Peyer's patch (tissue), 4 donors: ENCODE measurements at regions not wholly inside any gene's neighbourhood (a gene's known extent, or its start where the extent isn't known, plus 50 kb on each side); places are given as distances from the start of the nearest gene placed in this dataset.
"Not testable (repeated sequence)": the region's sequence is repeated elsewhere in the genome, so short reads cannot be mapped to it uniquely, and the experiment has no call there.

Source experiments
- CTCF ChIP-seq, 6 experiments: fragments of 450-650 bp in 4 of 6; fragments of 200-600 bp in 2 of 6; sonication (generic) in 1 of 6; IDR thresholded peaks; one replicate each; pipeline ENCODE4 v1.5.1; 2017 to 2019; ENCODE audit warnings: antibody characterized with exemption in 6 of 6, mild to moderate bottlenecking in 3 of 6, moderate library complexity in 1 of 6
- POLR2A ChIP-seq, 2 donors: fragments of 450-650 bp; IDR thresholded peaks; one replicate each; pipeline ENCODE4 v1.5.1; 2017; ENCODE audit warnings: antibody characterized with exemption in 2 of 2, mild to moderate bottlenecking in 2 of 2, moderate library complexity in 2 of 2

GRCh38 chr3:195657475-195658372, 63.1 kb upstream of the MUC20 start:
- TF ChIP-seq CTCF (IDR thresholded peaks at IDR 0.05), result not testable (repeated sequence)
- peak in 1 of 2 donors; percentile 79 for TF ChIP-seq POLR2A (IDR thresholded peaks at IDR 0.05)
